H9 (cell line): ENCODE measurements at regions not wholly inside any gene's neighbourhood (a gene's known extent, or its start where the extent isn't known, plus 50 kb on each side); places are given as distances from the start of the nearest gene placed in this dataset.

Source experiments
- DNase-seq: peaks from one replicate; pipeline ENCODE4 v3.0.0-alpha.2; 2017
- H2AFZ ChIP-seq: one replicate; pipeline ENCODE4 v1.6.1; 2013; ENCODE audit warnings: mild to moderate bottlenecking, low read length, control low read depth, moderate library complexity
- H2AK5ac ChIP-seq: 2 replicates; pipeline ENCODE4 v1.6.1; 2013; ENCODE audit warnings: low read length, control low read depth, mixed read lengths; ENCODE audit not compliant: insufficient read length
- H2BK120ac ChIP-seq: one replicate; pipeline ENCODE4 v1.6.1; 2013; ENCODE audit warnings: low read depth, mild to moderate bottlenecking, low read length, control low read depth, inconsistent platforms; ENCODE audit not compliant: poor library complexity, severe bottlenecking
- H2BK12ac ChIP-seq: 2 replicates; pipeline ENCODE4 v1.6.1; 2013; ENCODE audit warnings: low read length, control low read depth, mixed read lengths, low read depth; ENCODE audit not compliant: insufficient read length
- H2BK15ac ChIP-seq: 2 replicates; pipeline ENCODE4 v1.6.1; 2013; ENCODE audit warnings: low read depth, low read length, control low read depth
- H2BK20ac ChIP-seq: one replicate; pipeline ENCODE4 v1.6.1; 2013; ENCODE audit warnings: low read depth, mild to moderate bottlenecking, low read length, control low read depth, inconsistent platforms; ENCODE audit not compliant: poor library complexity, severe bottlenecking
- H2BK5ac ChIP-seq: 2 replicates; pipeline ENCODE4 v1.6.1; 2013; ENCODE audit warnings: low read length, control low read depth, mixed read lengths; ENCODE audit not compliant: insufficient read length
- H3K14ac ChIP-seq: 2 replicates; pipeline ENCODE4 v1.6.1; 2013; ENCODE audit warnings: low read length, control low read depth; ENCODE audit not compliant: insufficient read depth
- H3K18ac ChIP-seq: 2 replicates; pipeline ENCODE4 v1.6.1; 2013; ENCODE audit warnings: low read depth, mild to moderate bottlenecking, mixed read lengths, low read length, control low read depth; ENCODE audit not compliant: insufficient read length
- H3K23ac ChIP-seq: 2 replicates; pipeline ENCODE4 v1.6.1; 2013; ENCODE audit warnings: low read length, control low read depth, mixed read lengths, low read depth; ENCODE audit not compliant: insufficient read length
- H3K23me2 ChIP-seq: 2 replicates; pipeline ENCODE4 v1.6.1; 2013; ENCODE audit warnings: low read depth, mild to moderate bottlenecking, mixed read lengths, low read length, control low read depth; ENCODE audit not compliant: insufficient read length, poor library complexity, severe bottlenecking
- H3K27ac ChIP-seq: 2 replicates; pipeline ENCODE4 v1.5.1; 2013; ENCODE audit warnings: low read length, control low read depth, mixed read lengths, low read depth; ENCODE audit not compliant: insufficient read length
- H3K27me3 ChIP-seq: 2 replicates; pipeline ENCODE4 v1.6.1; 2013; ENCODE audit warnings: low read length, control low read depth, inconsistent platforms; ENCODE audit not compliant: insufficient read depth
- H3K4ac ChIP-seq: 2 replicates; pipeline ENCODE4 v1.6.1; 2013; ENCODE audit warnings: low read depth, mild to moderate bottlenecking, control low read depth, inconsistent platforms, low read length, moderate library complexity
- H3K4me1 ChIP-seq: 2 replicates; pipeline ENCODE4 v1.6.1; 2013; ENCODE audit warnings: low read length, control low read depth, inconsistent platforms; ENCODE audit not compliant: insufficient read depth
- H3K4me2 ChIP-seq: 2 replicates; pipeline ENCODE4 v1.6.1; 2013; ENCODE audit warnings: low read length, control low read depth, mixed read lengths; ENCODE audit not compliant: insufficient read length, insufficient read depth
- H3K56ac ChIP-seq: 2 replicates; pipeline ENCODE4 v1.6.1; 2013; ENCODE audit warnings: low read depth, mild to moderate bottlenecking, mixed read lengths, low read length, control low read depth; ENCODE audit not compliant: insufficient read length
- H3K79me1 ChIP-seq: 2 replicates; pipeline ENCODE4 v1.6.1; 2013; ENCODE audit warnings: low read depth, mild to moderate bottlenecking, moderate library complexity, low read length, control low read depth, inconsistent platforms; ENCODE audit not compliant: insufficient read depth, poor library complexity, severe bottlenecking
- H3K79me2 ChIP-seq: 2 replicates; pipeline ENCODE4 v1.6.1; 2013; ENCODE audit warnings: low read length, control low read depth, inconsistent platforms; ENCODE audit not compliant: insufficient read depth
- H3K9ac ChIP-seq: 2 replicates; pipeline ENCODE4 v1.6.1; 2013; ENCODE audit warnings: low read length, control low read depth, mixed read lengths; ENCODE audit not compliant: insufficient read length; ENCODE audit errors: extremely low read depth
- H3K9me3 ChIP-seq: one replicate; pipeline ENCODE4 v1.6.1; 2013; ENCODE audit warnings: low read depth, low read length, inconsistent platforms; ENCODE audit not compliant: control insufficient read depth
- H3T11ph ChIP-seq: one replicate; pipeline ENCODE4 v1.6.1; 2013; ENCODE audit warnings: mild to moderate bottlenecking, low read length, control low read depth, inconsistent platforms
- H4K20me1 ChIP-seq: one replicate; pipeline ENCODE4 v1.6.1; 2013; ENCODE audit not compliant: control insufficient read depth, insufficient read length, insufficient read depth
- H4K5ac ChIP-seq: 2 replicates; pipeline ENCODE4 v1.6.1; 2013; ENCODE audit warnings: low read depth, mild to moderate bottlenecking, mixed read lengths, low read length, control low read depth; ENCODE audit not compliant: insufficient read length
- H4K8ac ChIP-seq: replicated peaks from 2 replicates; pipeline ENCODE4 v1.6.1; 2013; ENCODE audit warnings: low read length, control low read depth, mixed read lengths, low read depth; ENCODE audit not compliant: insufficient read length
- H4K91ac ChIP-seq: 2 replicates; pipeline ENCODE4 v1.6.1; 2013; ENCODE audit warnings: low read depth, mild to moderate bottlenecking, moderate library complexity, mixed read lengths, low read length, control low read depth; ENCODE audit not compliant: insufficient read length
- H3K27ac Mint-ChIP-seq, 3 experiments: 2 replicates in 2 of 3; 3 replicates in 1 of 3; pipeline ENCODE4 v1.8.0; 2020 to 2021; ENCODE audit warnings: mixed read lengths in 3 of 3, mild to moderate bottlenecking in 1 of 3, moderate library complexity in 1 of 3
- H3K27me3 Mint-ChIP-seq: 2 replicates; pipeline ENCODE4 v1.8.0; 2021; ENCODE audit warnings: low read depth, mild to moderate bottlenecking, moderate library complexity, mixed read lengths
- H3K36me3 Mint-ChIP-seq, 3 experiments: 2 replicates in 2 of 3; 3 replicates in 1 of 3; pipeline ENCODE4 v1.8.0; 2020 to 2021; ENCODE audit warnings: low read depth in 3 of 3, mixed read lengths in 3 of 3; ENCODE audit not compliant: insufficient read depth in 1 of 3
- H3K4me1 Mint-ChIP-seq, 2 experiments: 2 replicates each; pipeline ENCODE4 v1.8.0; 2020; ENCODE audit warnings: mixed read lengths in 2 of 2
- H3K4me3 Mint-ChIP-seq, 2 experiments: 2 replicates in 1 of 2; 3 replicates in 1 of 2; pipeline ENCODE4 v1.8.0; 2020 to 2021; ENCODE audit warnings: mild to moderate bottlenecking in 2 of 2, mixed read lengths in 2 of 2, moderate library complexity in 1 of 2
- H3K9me3 Mint-ChIP-seq, 2 experiments: 2 replicates in 1 of 2; 3 replicates in 1 of 2; pipeline ENCODE4 v1.8.0; 2020; ENCODE audit warnings: mild to moderate bottlenecking in 2 of 2, mixed read lengths in 2 of 2, moderate library complexity in 1 of 2
- CTCF ChIP-seq: fragments of 200-600 bp; sonication (generic); conservative IDR thresholded peaks from 3 replicates; pipeline ENCODE4 v1.8.0; 2021; ENCODE audit warnings: antibody characterized with exemption, mild to moderate bottlenecking
- WGBS: extraction: QIAGEN DNeasy Blood & Tissue Kit; methylation state at CpG from one replicate; pipeline ENCODE4 v1.1.7; 2013; ENCODE audit warnings: missing lambda C conversion rate, low lambda C conversion rate, mixed read lengths; ENCODE audit not compliant: insufficient read length; ENCODE audit errors: extremely low coverage; 5-methylcytosine and 5-hydroxymethylcytosine counted together

GRCh38 chr18:46372670-46373069 is 268.5 kb downstream of the HAUS1 start:
- Histone ChIP-seq H2BK20ac (no peak overlapping the region), H3K27me3 (no peaks in the 10 kb centered on the region), H3K4me2 (no peak overlapping the region), H3K18ac (no peak overlapping the region), H3K23me2 (no peaks in the 10 kb centered on the region), H3K79me2 (no peaks in the 10 kb centered on the region), H3K27ac (no peak overlapping the region), H2AFZ (no peak overlapping the region), H2BK5ac (no peak overlapping the region), H3K9ac (no peak overlapping the region), H2BK12ac (no peak overlapping the region), H3K4me1 (no peaks in the 10 kb centered on the region), H3K14ac (no peak overlapping the region), H4K91ac (no peak overlapping the region), H4K5ac (no peak overlapping the region), H4K20me1 (no peaks in the 10 kb centered on the region), H4K8ac (no peak overlapping the region), H3K9me3 (no peaks in the 10 kb centered on the region), H3T11ph (no peak overlapping the region), H3K4ac (no peak overlapping the region), H3K56ac (no peak overlapping the region), H3K23ac (no peak overlapping the region), H2AK5ac (no peak overlapping the region), H2BK120ac (no peak overlapping the region), H2BK15ac (no peak overlapping the region), H3K79me1 (no peaks in the 10 kb centered on the region)
- H3K9me3 Mint-ChIP-seq: no peaks in the 10 kb centered on the region
- DNase-seq: no peak
- H3K27ac Mint-ChIP-seq: no peak overlapping the region
- H3K27me3 Mint-ChIP-seq: peaks cover 1% of the 10 kb centered on the region; the same call in 1 of the 2 replicates
- no peaks in the 10 kb centered on the region; a peak in 1 of 7 replicates for H3K36me3 Mint-ChIP-seq
- no CpG with 5 or more reads among the region's 10 CpGs for WGBS
- peaks cover 10 to 20% of the 10 kb centered on the region in 2 experiments for H3K4me1 Mint-ChIP-seq
- no peak overlapping the region for H3K4me3 Mint-ChIP-seq
- TF ChIP-seq CTCF: no peak
